Left lung (tissue), 4 donors: ENCODE measurements at regions not wholly inside any gene's neighbourhood (a gene's known extent, or its start where the extent isn't known, plus 50 kb on each side); places are given as distances from the start of the nearest gene placed in this dataset.
A peak's percentile ranks its signal among the peaks of the same experiment; 100 is the strongest.

ENCODE experiments used
- ATAC-seq: fragments of 200-7000 bp; cut with Tn5 transposase; one replicate; pipeline ENCODE4 v1.9.1; 2020; ENCODE audit warnings: moderate library complexity
- DNase-seq, 4 donors: peaks; one replicate each; pipeline ENCODE4 v3.0.0-alpha.2; 2013 to 2020
- H3K27ac ChIP-seq, 2 donors: fragments of 200-600 bp; sonication (generic) in 1 of 2; one replicate each; pipeline versions ENCODE4 v1.5.0 to v1.8.0; 2020 to 2021
- H3K27me3 ChIP-seq, 2 donors: fragments of 200-600 bp; sonication (generic) in 1 of 2; one replicate each; pipeline versions ENCODE4 v1.5.0 to v1.8.0; 2020 to 2021
- H3K36me3 ChIP-seq, 2 donors: fragments of 200-600 bp; sonication (generic) in 1 of 2; one replicate each; pipeline versions ENCODE4 v1.5.0 to v1.8.0; 2020 to 2021
- H3K4me1 ChIP-seq, 2 donors: fragments of 200-600 bp; one replicate each; pipeline ENCODE4 v1.8.0; 2021
- H3K4me3 ChIP-seq, 2 donors: fragments of 200-600 bp; sonication (generic) in 1 of 2; one replicate each; pipeline versions ENCODE4 v1.5.0 to v1.8.0; 2020 to 2021; ENCODE audit warnings: mild to moderate bottlenecking in 1 of 2
- H3K9me3 ChIP-seq, 2 donors: fragments of 200-600 bp; sonication (generic) in 1 of 2; one replicate each; pipeline versions ENCODE4 v1.5.0 to v1.8.0; 2020 to 2021
- intact Hi-C, 2 donors: fragments of 100-400 bp; cut with DNase I; formaldehyde crosslinking; loops; one replicate each; pipeline versions ENCODE4 v1.11.2 to v1.14.2; 2022
- TF ChIP-seq, protein P1 (sequence below), 2 donors: fragments of 200-600 bp; sonication (generic) in 1 of 2; IDR thresholded peaks; one replicate each; pipeline versions ENCODE4 v1.5.0 to v1.8.0; 2021; ENCODE audit warnings: antibody characterized with exemption in 2 of 2
- donor health status: DM: no; HTN: yes; CAD: no.
- donor health status: DM: no; HTN: no; CAD: no.

- TF ChIP-seq, protein P1, sequence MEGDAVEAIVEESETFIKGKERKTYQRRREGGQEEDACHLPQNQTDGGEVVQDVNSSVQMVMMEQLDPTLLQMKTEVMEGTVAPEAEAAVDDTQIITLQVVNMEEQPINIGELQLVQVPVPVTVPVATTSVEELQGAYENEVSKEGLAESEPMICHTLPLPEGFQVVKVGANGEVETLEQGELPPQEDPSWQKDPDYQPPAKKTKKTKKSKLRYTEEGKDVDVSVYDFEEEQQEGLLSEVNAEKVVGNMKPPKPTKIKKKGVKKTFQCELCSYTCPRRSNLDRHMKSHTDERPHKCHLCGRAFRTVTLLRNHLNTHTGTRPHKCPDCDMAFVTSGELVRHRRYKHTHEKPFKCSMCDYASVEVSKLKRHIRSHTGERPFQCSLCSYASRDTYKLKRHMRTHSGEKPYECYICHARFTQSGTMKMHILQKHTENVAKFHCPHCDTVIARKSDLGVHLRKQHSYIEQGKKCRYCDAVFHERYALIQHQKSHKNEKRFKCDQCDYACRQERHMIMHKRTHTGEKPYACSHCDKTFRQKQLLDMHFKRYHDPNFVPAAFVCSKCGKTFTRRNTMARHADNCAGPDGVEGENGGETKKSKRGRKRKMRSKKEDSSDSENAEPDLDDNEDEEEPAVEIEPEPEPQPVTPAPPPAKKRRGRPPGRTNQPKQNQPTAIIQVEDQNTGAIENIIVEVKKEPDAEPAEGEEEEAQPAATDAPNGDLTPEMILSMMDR (IDR thresholded peaks at IDR 0.05): no peak
- ATAC-seq: no peak
- intact Hi-C loops: no loop called here
Measured at GRCh38 chrX:28349888-28350287, 237.4 kb upstream of the IL1RAPL1 start.

GRCh38 chrX:28347476-28347875, 239.8 kb upstream of the IL1RAPL1 start:
- Histone ChIP-seq H3K9me3 (no peaks in the 10 kb centered on the region), H3K4me1 (no peaks in the 10 kb centered on the region), H3K27me3 (no peaks in the 10 kb centered on the region), H3K36me3 (no peaks in the 10 kb centered on the region), H3K4me3 (no peak overlapping the region), H3K27ac (no peak overlapping the region)
- DNase-seq (no peak), ATAC-seq (no peak)
- intact Hi-C loops: no loop called here
- TF ChIP-seq, protein P1 (IDR thresholded peaks at IDR 0.05): no peak

More at GRCh38 chrX:28349888-28350287, 237.4 kb upstream of the IL1RAPL1 start:
- DNase-seq: no peak
- Histone ChIP-seq H3K4me1 (no peaks in the 10 kb centered on the region), H3K4me3 (no peak overlapping the region), H3K36me3 (no peaks in the 10 kb centered on the region), H3K27me3 (no peaks in the 10 kb centered on the region), H3K27ac (no peak overlapping the region), H3K9me3 (no peaks in the 10 kb centered on the region)

GRCh38 chrX:28329156-28329555, 258.1 kb upstream of the IL1RAPL1 start:
- Histone ChIP-seq H3K36me3 (no peaks in the 10 kb centered on the region), H3K4me1 (no peaks in the 10 kb centered on the region), H3K9me3 (no peaks in the 10 kb centered on the region), H3K4me3 (no peak overlapping the region), H3K27me3 (no peaks in the 10 kb centered on the region), H3K27ac (no peak overlapping the region)
- peak in 1 of 4 donors; percentile 10 for DNase-seq
- intact Hi-C loops: no loop called here
- TF ChIP-seq, protein P1 (IDR thresholded peaks at IDR 0.05): no peak
- ATAC-seq: no peak

DNA sequence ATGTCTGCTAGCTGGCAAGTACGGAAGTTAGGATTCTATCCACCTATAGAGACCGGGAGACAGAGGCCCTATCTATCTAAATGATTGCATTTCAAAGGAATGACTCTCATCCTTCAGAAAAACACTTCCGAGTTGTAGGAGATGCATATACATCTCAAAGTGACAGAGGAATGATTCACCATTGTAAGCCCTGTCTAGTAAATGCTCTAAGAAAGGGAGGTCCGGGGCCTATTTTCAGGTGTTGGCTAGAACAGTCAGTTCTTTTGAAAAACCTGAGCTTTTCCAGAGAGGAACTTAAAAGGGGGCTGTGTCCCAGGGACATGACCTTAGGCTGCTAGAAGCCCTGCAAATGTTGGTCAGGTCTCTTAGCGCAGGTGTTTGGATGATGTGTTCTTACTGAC, 262.9 kb upstream of the IL1RAPL1 start:
- no peak overlapping the region for H3K4me3 ChIP-seq
- H3K27me3 ChIP-seq: no peaks in the 10 kb centered on the region
- no peaks in the 10 kb centered on the region for H3K9me3 ChIP-seq
- DNase-seq (no peak), ATAC-seq (no peak)
- H3K36me3 ChIP-seq: no peaks in the 10 kb centered on the region
- no peaks in the 10 kb centered on the region for H3K4me1 ChIP-seq
- intact Hi-C loops: no loop called here
- TF ChIP-seq, protein P1 (IDR thresholded peaks at IDR 0.05): no peak
- H3K27ac ChIP-seq: no peak overlapping the region

GRCh38 chrX:28321286-28321685, 266.0 kb upstream of the IL1RAPL1 start:
- H3K9me3 ChIP-seq: no peaks in the 10 kb centered on the region
- TF ChIP-seq, protein P1 (IDR thresholded peaks at IDR 0.05): no peak
- peak in 1 of 4 donors; percentile 28 for DNase-seq
- no peak overlapping the region for H3K27ac ChIP-seq
- H3K4me1 ChIP-seq: no peaks in the 10 kb centered on the region
- H3K36me3 ChIP-seq: no peaks in the 10 kb centered on the region
- intact Hi-C loops: no loop called here
- no peaks in the 10 kb centered on the region for H3K27me3 ChIP-seq
- H3K4me3 ChIP-seq: no peak overlapping the region
- ATAC-seq: no peak
